Stomach (tissue), 4 donors: ENCODE measurements at regions not wholly inside any gene's neighbourhood (a gene's known extent, or its start where the extent isn't known, plus 50 kb on each side); places are given as distances from the start of the nearest gene placed in this dataset.
"Not testable (repeated sequence)": the region's sequence is repeated elsewhere in the genome, so short reads cannot be mapped to it uniquely, and the experiment has no call there.

Source experiments
- EP300 ChIP-seq: sonication (generic); formaldehyde crosslinking; IDR thresholded peaks from one replicate; pipeline ENCODE4 v1.6.1; 2017; ENCODE audit warnings: antibody characterized with exemption
- POLR2A ChIP-seq, 4 donors: fragments of 450-650 bp; IDR thresholded peaks; one replicate each; pipeline ENCODE4 v1.6.1; 2016; ENCODE audit warnings: antibody characterized with exemption in 4 of 4, control low read depth in 2 of 4, mild to moderate bottlenecking in 1 of 4, moderate library complexity in 1 of 4
- TF ChIP-seq, protein P1 (sequence below), 7 experiments: fragments of 450-650 bp in 4 of 7; fragments of 200-600 bp in 3 of 7; sonication (generic) in 3 of 7; IDR thresholded peaks; one replicate each; pipeline ENCODE4 v1.5.1; 2016 to 2019; ENCODE audit warnings: antibody characterized with exemption in 7 of 7, control low read depth in 2 of 7, mild to moderate bottlenecking in 1 of 7

GRCh38 chr12:131658605-131659004 is 52.3 kb upstream of the SFSWAP start:
- TF ChIP-seq, protein P1, sequence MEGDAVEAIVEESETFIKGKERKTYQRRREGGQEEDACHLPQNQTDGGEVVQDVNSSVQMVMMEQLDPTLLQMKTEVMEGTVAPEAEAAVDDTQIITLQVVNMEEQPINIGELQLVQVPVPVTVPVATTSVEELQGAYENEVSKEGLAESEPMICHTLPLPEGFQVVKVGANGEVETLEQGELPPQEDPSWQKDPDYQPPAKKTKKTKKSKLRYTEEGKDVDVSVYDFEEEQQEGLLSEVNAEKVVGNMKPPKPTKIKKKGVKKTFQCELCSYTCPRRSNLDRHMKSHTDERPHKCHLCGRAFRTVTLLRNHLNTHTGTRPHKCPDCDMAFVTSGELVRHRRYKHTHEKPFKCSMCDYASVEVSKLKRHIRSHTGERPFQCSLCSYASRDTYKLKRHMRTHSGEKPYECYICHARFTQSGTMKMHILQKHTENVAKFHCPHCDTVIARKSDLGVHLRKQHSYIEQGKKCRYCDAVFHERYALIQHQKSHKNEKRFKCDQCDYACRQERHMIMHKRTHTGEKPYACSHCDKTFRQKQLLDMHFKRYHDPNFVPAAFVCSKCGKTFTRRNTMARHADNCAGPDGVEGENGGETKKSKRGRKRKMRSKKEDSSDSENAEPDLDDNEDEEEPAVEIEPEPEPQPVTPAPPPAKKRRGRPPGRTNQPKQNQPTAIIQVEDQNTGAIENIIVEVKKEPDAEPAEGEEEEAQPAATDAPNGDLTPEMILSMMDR (IDR thresholded peaks at IDR 0.05), result not testable (repeated sequence)
- TF ChIP-seq POLR2A (IDR thresholded peaks at IDR 0.05); EP300: not testable (repeated sequence)
